HepG2 (cell line): ENCODE measurements at regions not wholly inside any gene's neighbourhood (a gene's known extent, or its start where the extent isn't known, plus 50 kb on each side); places are given as distances from the start of the nearest gene placed in this dataset.

ENCODE experiments used
- ATAC-seq: fragments of 200-7000 bp; cut with Tn5 transposase; 3 replicates; pipeline ENCODE4 v1.9.1; 2020; ENCODE audit warnings: mild to moderate bottlenecking, moderate library complexity
- BruUV-seq: library from RNA; stranded (reverse); fragments of 400-500 nt; replicated peaks from 2 replicates; lab custom pipeline; 2021; lab: Mats Ljungman, UMichigan
- CTCF ChIA-PET: fragments of 300-600 bp; formaldehyde crosslinking; extraction: SDS; loops from one replicate; lab custom pipeline; 2021; ENCODE audit warnings: low total read pairs, inconsistent platforms, low intra/inter-chr PET ratio; lab: Yijun Ruan, JAX
- POLR2A ChIA-PET: fragments of 350-600 bp; sonication (Branson Sonifier 250); formaldehyde crosslinking; loops from one replicate; lab custom pipeline; 2020; ENCODE audit warnings: antibody characterized with exemption, inconsistent platforms; lab: Yijun Ruan, JAX
- DNase-seq: peaks from one replicate; pipeline ENCODE4 v3.0.0-alpha.2; 2015; ENCODE audit warnings: low spot score
- FAIRE-seq: peaks from 3 replicates; lab custom pipeline; 2011; peaks lifted over from hg19 to GRCh38; lab: Jason Lieb, UNC
- H2AFZ ChIP-seq: one replicate; pipeline ENCODE4 v1.6.1; 2011; ENCODE audit warnings: low read length, inconsistent platforms
- H3K27ac ChIP-seq: fragments of 300-600 bp; 3 replicates; pipeline ENCODE4 v1.8.0; 2011; ENCODE audit warnings: mixed run types, mild to moderate bottlenecking, mixed read lengths, low read length, inconsistent platforms; ENCODE audit not compliant: insufficient read depth; ENCODE audit errors: extremely low read length
- H3K27me3 ChIP-seq, 2 experiments: fragments of 200-600 bp in 1 of 2; 2 replicates in 1 of 2; 3 replicates in 1 of 2; pipeline versions ENCODE4 v1.6.0 to v1.8.0; 2011; ENCODE audit warnings: low read length in 2 of 2, mild to moderate bottlenecking in 2 of 2, moderate library complexity in 2 of 2, inconsistent platforms in 1 of 2; ENCODE audit not compliant: insufficient read depth in 2 of 2, control insufficient read depth in 1 of 2
- H3K36me3 ChIP-seq, 2 experiments: fragments of 200-600 bp in 1 of 2; replicated peaks in 1 of 2; 2 replicates in 1 of 2; 3 replicates in 1 of 2; pipeline versions ENCODE4 v1.5.1 to v1.8.0; 2011; ENCODE audit warnings: low read length in 2 of 2, inconsistent platforms in 1 of 2; ENCODE audit not compliant: insufficient read depth in 2 of 2, control insufficient read depth in 1 of 2
- H3K4me1 ChIP-seq: 2 replicates; pipeline ENCODE4 v1.5.1; 2012; ENCODE audit warnings: low read length, inconsistent platforms; ENCODE audit not compliant: insufficient read depth
- H3K4me2 ChIP-seq: 2 replicates; pipeline ENCODE4 v1.6.0; 2011; ENCODE audit warnings: low read depth, low read length, inconsistent platforms
- H3K4me3 ChIP-seq, 3 experiments: fragments of 200-600 bp in 1 of 3; sonication (generic), shearing (Covaris generic) in 1 of 3; replicated peaks in 1 of 3; 2 replicates each; pipeline ENCODE4 v1.5.1; 2011 to 2016; ENCODE audit warnings: low read length in 3 of 3, inconsistent platforms in 2 of 3, low read depth in 2 of 3, mild to moderate bottlenecking in 2 of 3, control low read depth in 1 of 3, mixed read lengths in 1 of 3; ENCODE audit not compliant: insufficient read depth in 1 of 3
- H3K79me2 ChIP-seq: one replicate; pipeline ENCODE4 v1.6.1; 2011; ENCODE audit warnings: low read length, inconsistent platforms; ENCODE audit not compliant: insufficient read depth
- H3K9ac ChIP-seq: 2 replicates; pipeline ENCODE4 v1.6.0; 2011; ENCODE audit warnings: mild to moderate bottlenecking, low read depth, low read length, inconsistent platforms; ENCODE audit not compliant: insufficient read depth
- H3K9me3 ChIP-seq: 2 replicates; pipeline ENCODE4 v1.5.1; 2012; ENCODE audit warnings: mild to moderate bottlenecking, low read length
- H4K20me1 ChIP-seq: 2 replicates; pipeline ENCODE4 v1.6.0; 2011; ENCODE audit warnings: inconsistent platforms, mild to moderate bottlenecking, low read length, moderate library complexity; ENCODE audit not compliant: insufficient read depth
- ARID2 ChIP-seq: sonication (generic); formaldehyde crosslinking; IDR thresholded peaks from 2 replicates; pipeline ENCODE4 v1.8.1; 2022; ENCODE audit warnings: mild to moderate bottlenecking, missing genetic modification reagents, borderline replicate concordance
- BRD4 ChIP-seq: sonication (generic); formaldehyde crosslinking; IDR thresholded peaks from 2 replicates; pipeline ENCODE4 v1.4.0; 2020; ENCODE audit warnings: missing genetic modification reagents
- GABPB1 ChIP-seq: IDR thresholded peaks from 2 replicates; pipeline ENCODE4 v1.6.1; 2016; ENCODE audit warnings: mild to moderate bottlenecking, missing genetic modification reagents, moderate library complexity, missing compliant biosample characterization
- NFE2L1 ChIP-seq: sonication (generic); formaldehyde crosslinking; IDR thresholded peaks from 2 replicates; pipeline ENCODE4 v1.4.0; 2020; ENCODE audit warnings: missing genetic modification reagents, mild to moderate bottlenecking, borderline replicate concordance
- SKI ChIP-seq: fragments of 450-650 bp; IDR thresholded peaks from one replicate; pipeline ENCODE4 v1.6.1; 2018; ENCODE audit warnings: mild to moderate bottlenecking; ENCODE audit not compliant: partially characterized antibody
- SRSF9 ChIP-seq: fragments of 200-400 bp; formaldehyde crosslinking; IDR thresholded peaks from 2 replicates; pipeline ENCODE4 v1.6.1; 2018; ENCODE audit warnings: borderline replicate concordance, mild to moderate bottlenecking, low read depth, low read length; ENCODE audit not compliant: insufficient read depth, poor library complexity, severe bottlenecking
- TRIM24 ChIP-seq: sonication (generic); formaldehyde crosslinking; IDR thresholded peaks from 2 replicates; pipeline ENCODE4 v1.8.0; 2022; ENCODE audit warnings: mild to moderate bottlenecking, missing genetic modification reagents
- ZNF451 ChIP-seq: sonication (generic); formaldehyde crosslinking; IDR thresholded peaks from 2 replicates; pipeline ENCODE4 v1.5.0; 2020; ENCODE audit warnings: mild to moderate bottlenecking, missing genetic modification reagents
- ZNF616 ChIP-seq: sonication (generic); formaldehyde crosslinking; IDR thresholded peaks from 2 replicates; pipeline ENCODE4 v1.5.0; 2020; ENCODE audit warnings: low read depth, mild to moderate bottlenecking, missing genetic modification reagents
- ZNF709 ChIP-seq: sonication (generic); formaldehyde crosslinking; IDR thresholded peaks from 2 replicates; pipeline ENCODE4 v1.5.0; 2020; ENCODE audit warnings: mild to moderate bottlenecking, missing genetic modification reagents
- WGBS: methylation state at CpG from one replicate; pipeline ENCODE4 v1.1.6; 2017; ENCODE audit warnings: low lambda C conversion rate; 5-methylcytosine and 5-hydroxymethylcytosine counted together
- in situ Hi-C: cut with HindIII; loops from 2 replicates; pipeline ENCODE4 v1.10.0; 2017; ENCODE audit warnings: low pct_unique_long_range_greater_than_20kb; ENCODE audit not compliant: extremely low pct_ligation_motif_present
- intact Hi-C: fragments of 100-400 bp; cut with micrococcal nuclease; formaldehyde crosslinking; loops from one replicate; pipeline ENCODE4 v1.10.0; 2022; ENCODE audit not compliant: unreplicated experiment
- TF ChIP-seq, protein P1 (sequence below): sonication (generic); formaldehyde crosslinking; IDR thresholded peaks from 2 replicates; pipeline ENCODE4 v1.9.0; 2021; ENCODE audit warnings: missing genetic modification reagents, mild to moderate bottlenecking, borderline replicate concordance

DNA sequence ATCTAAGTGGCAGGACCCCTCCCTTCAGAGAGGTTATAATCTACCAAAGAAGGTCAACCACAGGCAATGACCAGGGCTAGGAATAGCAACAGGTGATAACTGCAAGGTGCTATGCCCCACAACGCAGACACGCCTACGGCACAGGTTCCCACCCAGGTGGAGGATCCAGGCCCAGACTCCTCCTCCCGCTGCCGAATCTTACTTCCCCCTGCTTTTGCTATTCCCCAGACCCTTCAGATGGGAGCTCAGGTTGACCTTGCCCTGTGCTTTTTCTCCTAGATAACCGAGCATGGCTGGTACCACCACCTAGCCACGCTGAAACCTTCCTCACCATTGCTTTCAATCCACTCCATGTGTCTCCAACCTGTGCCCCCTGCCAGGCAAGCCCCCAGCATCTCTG, 142.2 kb upstream of the IGF1R start:
- FAIRE-seq (no peak), ATAC-seq (no peak), DNase-seq (no peak)
- H3K36me3 ChIP-seq, result no peaks in the 10 kb centered on the region
- H3K4me3 ChIP-seq, result no peak overlapping the region
- H2AFZ ChIP-seq, result no peak overlapping the region
- TF ChIP-seq ZNF709, result no peak
- no peak for TF ChIP-seq NFE2L1 (CRISPR knock-in tag)
- TF ChIP-seq, protein P1, sequence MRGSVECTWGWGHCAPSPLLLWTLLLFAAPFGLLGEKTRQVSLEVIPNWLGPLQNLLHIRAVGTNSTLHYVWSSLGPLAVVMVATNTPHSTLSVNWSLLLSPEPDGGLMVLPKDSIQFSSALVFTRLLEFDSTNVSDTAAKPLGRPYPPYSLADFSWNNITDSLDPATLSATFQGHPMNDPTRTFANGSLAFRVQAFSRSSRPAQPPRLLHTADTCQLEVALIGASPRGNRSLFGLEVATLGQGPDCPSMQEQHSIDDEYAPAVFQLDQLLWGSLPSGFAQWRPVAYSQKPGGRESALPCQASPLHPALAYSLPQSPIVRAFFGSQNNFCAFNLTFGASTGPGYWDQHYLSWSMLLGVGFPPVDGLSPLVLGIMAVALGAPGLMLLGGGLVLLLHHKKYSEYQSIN (CRISPR knock-in tag), result no peak
- TF ChIP-seq SRSF9, result no peak
- TF ChIP-seq BRD4 (CRISPR knock-in tag), result no peak
- no peak for TF ChIP-seq TRIM24 (CRISPR knock-in tag)
- no peak for TF ChIP-seq ZNF451 (CRISPR knock-in tag)
- no peak for TF ChIP-seq ARID2 (CRISPR knock-in tag)
- no peak for TF ChIP-seq SKI
- no peak for TF ChIP-seq GABPB1 (CRISPR knock-in tag)
- no peak for TF ChIP-seq ZNF616 (CRISPR knock-in tag)
- POLR2A ChIA-PET, result no interaction called here
- H3K27ac ChIP-seq, result no peak overlapping the region
- no TSS peak for BruUV-seq
- CTCF ChIA-PET, result no interaction called here
- no peaks in the 10 kb centered on the region for H3K4me1 ChIP-seq
- no peaks in the 10 kb centered on the region for H3K79me2 ChIP-seq
- no peaks in the 10 kb centered on the region for H3K9me3 ChIP-seq
- in situ Hi-C loops (no loop called here), intact Hi-C loops (no loop called here)
- WGBS, result 26% methylated on average over 4 of the region's 7 CpGs
- H3K4me2 ChIP-seq, result no peak overlapping the region
- no peak overlapping the region for H3K9ac ChIP-seq
- H4K20me1 ChIP-seq, result no peaks in the 10 kb centered on the region
- peaks cover 11 to 55% of the 10 kb centered on the region in 2 experiments; a peak in 4 of 5 replicates for H3K27me3 ChIP-seq
